Suprapubic skin (tissue), 4 donors: ENCODE measurements at regions not wholly inside any gene's neighbourhood (a gene's known extent, or its start where the extent isn't known, plus 50 kb on each side); places are given as distances from the start of the nearest gene placed in this dataset.

Source experiments
- EP300 ChIP-seq: sonication (generic); formaldehyde crosslinking; IDR thresholded peaks from one replicate; pipeline ENCODE4 v1.6.1; 2017; ENCODE audit warnings: antibody characterized with exemption
- POLR2A ChIP-seq, 2 donors: fragments of 450-650 bp; IDR thresholded peaks; one replicate each; pipeline ENCODE4 v1.6.1; 2017; ENCODE audit warnings: antibody characterized with exemption in 2 of 2, mild to moderate bottlenecking in 2 of 2, moderate library complexity in 2 of 2
- POLR2AphosphoS5 ChIP-seq, 3 donors: sonication (generic); formaldehyde crosslinking; IDR thresholded peaks; one replicate each; pipeline ENCODE4 v1.6.1; 2017; ENCODE audit warnings: antibody characterized with exemption in 3 of 3
- TF ChIP-seq, protein P1 (sequence below), 2 donors: fragments of 200-600 bp in 1 of 2; fragments of 450-650 bp in 1 of 2; sonication (generic) in 1 of 2; IDR thresholded peaks; one replicate each; pipeline ENCODE4 v1.5.1; 2016 to 2019; ENCODE audit warnings: antibody characterized with exemption in 2 of 2, mild to moderate bottlenecking in 1 of 2, moderate library complexity in 1 of 2

GRCh38 chr5:154696891-154697290 is 58.3 kb upstream of the LARP1 start:
- TF ChIP-seq POLR2A (IDR thresholded peaks at IDR 0.05) (no peak), EP300 (no peak), POLR2AphosphoS5 (IDR thresholded peaks at IDR 0.05) (no peak)
- TF ChIP-seq, protein P1, sequence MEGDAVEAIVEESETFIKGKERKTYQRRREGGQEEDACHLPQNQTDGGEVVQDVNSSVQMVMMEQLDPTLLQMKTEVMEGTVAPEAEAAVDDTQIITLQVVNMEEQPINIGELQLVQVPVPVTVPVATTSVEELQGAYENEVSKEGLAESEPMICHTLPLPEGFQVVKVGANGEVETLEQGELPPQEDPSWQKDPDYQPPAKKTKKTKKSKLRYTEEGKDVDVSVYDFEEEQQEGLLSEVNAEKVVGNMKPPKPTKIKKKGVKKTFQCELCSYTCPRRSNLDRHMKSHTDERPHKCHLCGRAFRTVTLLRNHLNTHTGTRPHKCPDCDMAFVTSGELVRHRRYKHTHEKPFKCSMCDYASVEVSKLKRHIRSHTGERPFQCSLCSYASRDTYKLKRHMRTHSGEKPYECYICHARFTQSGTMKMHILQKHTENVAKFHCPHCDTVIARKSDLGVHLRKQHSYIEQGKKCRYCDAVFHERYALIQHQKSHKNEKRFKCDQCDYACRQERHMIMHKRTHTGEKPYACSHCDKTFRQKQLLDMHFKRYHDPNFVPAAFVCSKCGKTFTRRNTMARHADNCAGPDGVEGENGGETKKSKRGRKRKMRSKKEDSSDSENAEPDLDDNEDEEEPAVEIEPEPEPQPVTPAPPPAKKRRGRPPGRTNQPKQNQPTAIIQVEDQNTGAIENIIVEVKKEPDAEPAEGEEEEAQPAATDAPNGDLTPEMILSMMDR (IDR thresholded peaks at IDR 0.05): no peak
